Fibroblast of peridontal ligament (primary cell): ENCODE measurements at regions not wholly inside any gene's neighbourhood (a gene's known extent, or its start where the extent isn't known, plus 50 kb on each side); places are given as distances from the start of the nearest gene placed in this dataset.

ENCODE experiments used
- DNase-seq: peaks from one replicate; pipeline ENCODE4 v3.0.0-alpha.2; 2010; ENCODE audit errors: extremely low read depth

DNA sequence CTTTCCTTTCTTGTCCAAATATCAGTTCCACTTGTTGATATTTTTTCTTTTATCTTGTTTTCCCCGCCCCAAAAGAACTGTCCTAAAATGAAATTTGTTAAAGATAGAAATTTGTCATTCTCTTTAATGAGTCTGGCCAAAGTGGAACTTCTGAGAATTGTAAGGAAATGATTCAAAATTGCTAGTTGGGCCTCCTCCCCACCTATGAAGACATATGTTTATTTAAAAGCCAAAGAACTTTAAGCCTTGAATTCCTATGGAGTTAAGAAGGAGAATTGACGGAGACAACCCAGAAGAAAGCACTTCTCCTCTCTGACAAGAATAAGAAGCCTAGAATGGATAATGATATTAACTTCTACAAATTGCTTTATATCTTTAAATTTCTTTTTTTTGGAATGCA lies 59.1 kb upstream of the ALDH1A1 start:
- DNase-seq, result peak; percentile 12

DNA sequence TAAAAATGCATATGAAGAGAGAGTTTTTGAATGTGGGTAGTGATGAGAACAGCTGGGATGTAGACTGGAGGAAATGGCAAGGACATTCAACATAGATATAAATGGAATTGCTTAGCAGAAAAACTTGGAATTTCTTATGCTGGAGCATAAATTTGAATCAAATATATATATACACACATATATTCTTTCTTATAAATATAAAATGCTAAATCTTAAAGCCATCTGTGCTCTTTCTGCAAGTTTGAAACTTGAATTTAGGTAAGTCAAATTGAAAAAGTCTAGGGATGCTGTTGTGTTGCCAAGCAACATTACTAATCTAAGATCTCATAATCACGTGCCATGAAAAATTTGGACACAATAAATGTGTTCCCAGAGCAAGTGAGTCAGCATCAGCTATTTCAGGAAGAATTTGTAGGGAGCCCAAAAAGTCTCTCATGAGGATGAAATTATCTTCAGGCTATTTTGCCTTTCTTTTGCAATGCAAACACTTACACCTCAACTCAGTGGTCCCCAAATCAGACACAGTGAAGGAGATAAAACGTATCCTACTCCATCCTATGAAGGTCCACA lies 58.4 kb upstream of the ALDH1A1 start:
- peak; percentile 90 for DNase-seq

DNA sequence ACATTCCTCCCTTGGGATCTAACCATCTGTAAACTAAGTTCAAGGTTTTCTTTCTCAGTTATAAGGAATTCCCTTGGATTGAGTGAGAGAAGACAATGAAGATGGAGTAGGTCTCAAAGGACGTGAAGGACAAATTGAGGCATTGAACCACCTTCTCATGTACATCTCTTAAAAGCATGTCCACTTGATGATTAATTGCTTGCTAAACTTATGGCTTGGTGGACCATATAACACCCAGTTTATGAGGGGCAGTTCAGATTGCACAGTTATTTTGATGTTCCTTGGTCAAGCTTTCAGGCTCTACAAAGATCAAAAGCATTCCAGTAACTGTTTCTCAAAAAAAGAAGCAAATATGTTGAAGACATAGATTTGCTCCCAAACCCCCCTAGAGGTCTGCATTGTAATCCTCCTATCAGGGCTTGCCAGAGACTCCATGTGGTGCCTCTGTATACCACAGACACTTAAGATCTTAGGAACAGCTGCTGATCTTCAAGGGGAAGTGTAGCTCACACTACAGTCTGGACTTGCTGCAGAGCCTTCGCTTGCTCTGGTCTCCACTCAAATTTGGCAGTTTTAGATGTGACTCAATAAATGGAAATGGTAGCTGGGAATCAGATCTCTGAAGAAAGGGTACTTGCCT lies 56.9 kb upstream of the ALDH1A1 start:
- DNase-seq, result no peak

DNA sequence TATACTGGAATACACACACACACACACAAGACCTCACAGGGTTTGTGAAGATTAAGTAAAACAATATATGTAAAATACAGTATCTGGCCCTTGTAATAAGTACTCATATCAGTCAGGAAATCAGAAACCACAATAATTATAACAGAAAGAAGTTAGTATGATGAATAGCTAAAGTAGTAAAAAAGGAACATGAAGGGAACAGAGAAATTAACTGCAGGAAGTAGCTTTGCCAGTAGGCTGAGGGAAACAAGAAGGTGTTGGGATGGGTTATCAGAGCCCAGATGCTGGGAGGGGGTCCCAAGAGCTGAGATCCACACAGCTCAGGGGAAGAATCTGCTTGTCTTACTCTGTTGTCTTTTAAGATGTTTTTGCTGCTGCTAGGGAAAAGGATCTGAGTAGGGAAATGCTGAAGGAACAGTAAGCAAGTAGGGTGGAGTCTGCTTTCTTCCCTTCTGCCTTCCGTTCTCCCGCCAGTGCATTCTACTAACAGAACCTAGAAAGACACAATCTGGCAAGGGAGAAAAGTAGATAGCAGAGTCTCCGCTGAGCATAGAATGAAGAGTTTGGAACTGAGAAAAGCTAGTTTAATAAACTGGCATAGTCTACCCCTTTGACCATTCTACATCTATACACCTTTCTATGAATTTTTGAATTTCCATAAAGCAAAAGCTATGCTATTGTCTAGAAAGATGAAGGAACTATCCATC lies 55.3 kb upstream of the ALDH1A1 start:
- no peak for DNase-seq

DNA sequence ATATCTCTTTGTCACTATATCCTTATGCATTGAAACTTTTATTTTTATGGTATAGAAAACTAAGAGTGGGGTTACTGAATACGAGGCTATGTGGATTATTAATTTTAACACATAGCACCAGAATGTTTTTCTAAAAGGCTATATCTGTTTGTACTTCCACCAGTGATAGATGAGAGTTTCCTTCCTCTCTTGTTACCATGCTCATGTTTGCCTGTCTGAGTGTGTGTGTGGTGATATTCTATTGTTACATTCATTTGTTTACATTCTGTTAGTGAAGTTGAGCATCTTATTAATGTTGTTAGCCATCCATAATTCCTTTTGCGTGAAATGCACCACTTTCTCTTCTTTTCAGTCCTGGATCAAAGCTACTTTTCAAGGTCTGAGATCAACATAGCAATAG lies 54.1 kb upstream of the ALDH1A1 start:
- no peak for DNase-seq
